DND-41 (cell line): ENCODE measurements at regions not wholly inside any gene's neighbourhood (a gene's known extent, or its start where the extent isn't known, plus 50 kb on each side); places are given as distances from the start of the nearest gene placed in this dataset.
"Not testable (repeated sequence)": the region's sequence is repeated elsewhere in the genome, so short reads cannot be mapped to it uniquely, and the experiment has no call there.

Experiments
- ATAC-seq: fragments of 200-7000 bp; cut with Tn5 transposase; 3 replicates; pipeline ENCODE4 v1.9.1; 2021; ENCODE audit warnings: low read depth; ENCODE audit not compliant: insufficient read depth
- DNase-seq: peaks from one replicate; pipeline ENCODE4 v3.0.0-alpha.2; 2020
- H2AFZ ChIP-seq: 2 replicates; pipeline ENCODE4 v1.6.0; 2012; ENCODE audit warnings: low read depth, low read length
- H3K27ac ChIP-seq: 2 replicates; pipeline ENCODE4 v1.5.1; 2012; ENCODE audit warnings: low read length, inconsistent platforms
- H3K27me3 ChIP-seq: fragments of 200-600 bp; sonication (generic); 2 replicates; pipeline ENCODE4 v1.6.0; 2012; ENCODE audit warnings: low read length, mild to moderate bottlenecking, inconsistent platforms; ENCODE audit not compliant: insufficient read depth, poor library complexity
- H3K36me3 ChIP-seq: 2 replicates; pipeline ENCODE4 v1.5.1; 2012; ENCODE audit warnings: low read length, inconsistent platforms; ENCODE audit not compliant: insufficient read depth
- H3K4me1 ChIP-seq: 2 replicates; pipeline ENCODE4 v1.5.1; 2012; ENCODE audit warnings: mild to moderate bottlenecking, low read length; ENCODE audit not compliant: insufficient read depth
- H3K4me2 ChIP-seq: 2 replicates; pipeline ENCODE4 v1.6.0; 2012; ENCODE audit warnings: mild to moderate bottlenecking, moderate library complexity, low read length, inconsistent platforms; ENCODE audit not compliant: insufficient read depth
- H3K4me3 ChIP-seq, 2 experiments: fragments of 200-600 bp in 1 of 2; shearing (Covaris generic) in 1 of 2; 2 replicates each; pipeline ENCODE4 v1.5.1; 2012 to 2016; ENCODE audit warnings: inconsistent platforms in 2 of 2, low read length in 2 of 2, mild to moderate bottlenecking in 2 of 2, low read depth in 1 of 2, moderate library complexity in 1 of 2
- H3K79me2 ChIP-seq: 2 replicates; pipeline ENCODE4 v1.6.0; 2012; ENCODE audit warnings: low read length, inconsistent platforms; ENCODE audit not compliant: insufficient read depth
- H3K9ac ChIP-seq: 2 replicates; pipeline ENCODE4 v1.6.0; 2012; ENCODE audit warnings: low read depth, mild to moderate bottlenecking, inconsistent platforms, low read length, moderate library complexity
- H3K9me3 ChIP-seq: 2 replicates; pipeline ENCODE4 v1.5.1; 2012; ENCODE audit warnings: low read length, moderate library complexity, mild to moderate bottlenecking, inconsistent platforms; ENCODE audit not compliant: insufficient read depth, severe bottlenecking
- H4K20me1 ChIP-seq: 2 replicates; pipeline ENCODE4 v1.6.0; 2012; ENCODE audit warnings: low read length; ENCODE audit not compliant: insufficient read depth
- CTCF ChIP-seq: IDR thresholded peaks from 2 replicates; pipeline ENCODE4 v1.5.1; 2012; ENCODE audit warnings: borderline replicate concordance, low read length, moderate library complexity, mild to moderate bottlenecking; ENCODE audit not compliant: poor library complexity, severe bottlenecking; ENCODE audit errors: extremely low read depth
- EZH2 ChIP-seq: IDR thresholded peaks from 3 replicates; pipeline ENCODE4 v1.6.1; 2012; ENCODE audit warnings: borderline replicate concordance, low read depth, mild to moderate bottlenecking, moderate library complexity, low read length, inconsistent platforms; ENCODE audit not compliant: severe bottlenecking

- no peaks in the 10 kb centered on the region for H3K36me3 ChIP-seq
- no peaks in the 10 kb centered on the region for H3K4me1 ChIP-seq
- H3K9me3 ChIP-seq = no peaks in the 10 kb centered on the region
- ATAC-seq (no peak), DNase-seq (no peak)
- no peak overlapping the region for H3K9ac ChIP-seq
- H2AFZ ChIP-seq = no peak overlapping the region
- no peak overlapping the region for H3K4me3 ChIP-seq
- H3K27me3 ChIP-seq = no peaks in the 10 kb centered on the region
- H3K79me2 ChIP-seq = no peaks in the 10 kb centered on the region
- H3K4me2 ChIP-seq = no peak overlapping the region
- no peaks in the 10 kb centered on the region for H4K20me1 ChIP-seq
- no peak overlapping the region for H3K27ac ChIP-seq
- TF ChIP-seq EZH2 (no peak), CTCF (peak; percentile 47)
These were observed 78.0 kb upstream of the PNPT1 start for GRCh38 chr2:55771612-55772011.

DNA sequence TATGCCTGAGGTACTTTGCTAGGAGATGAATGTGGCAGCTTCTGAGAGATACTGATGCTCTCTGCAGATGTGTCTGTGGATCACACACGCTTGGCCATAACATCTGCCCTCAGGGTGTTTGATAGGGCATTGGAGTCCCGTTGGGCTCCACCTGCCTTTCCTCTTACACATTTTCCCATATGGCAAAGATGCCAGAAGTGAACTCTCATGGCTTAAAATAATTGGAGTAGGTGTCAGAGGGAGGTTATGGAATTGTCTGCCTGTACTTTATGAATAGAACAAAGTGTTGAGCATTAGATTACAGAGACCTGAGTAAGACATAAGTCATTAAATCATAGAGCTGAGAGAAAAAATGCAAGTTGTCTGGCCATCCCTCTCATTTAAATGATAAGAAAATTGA, 75.3 kb upstream of the PNPT1 start:
- Histone ChIP-seq H3K4me3 (no peak overlapping the region), H3K36me3 (no peaks in the 10 kb centered on the region), H3K9ac (no peak overlapping the region), H4K20me1 (no peaks in the 10 kb centered on the region), H3K79me2 (no peaks in the 10 kb centered on the region), H2AFZ (no peak overlapping the region), H3K4me1 (no peaks in the 10 kb centered on the region), H3K9me3 (no peaks in the 10 kb centered on the region), H3K27ac (no peak overlapping the region), H3K27me3 (peaks cover 8% of the 10 kb centered on the region), H3K4me2 (no peak overlapping the region)
- ATAC-seq (no peak), DNase-seq (no peak)
- no peak for TF ChIP-seq CTCF
- TF ChIP-seq EZH2 = no peak

- Histone ChIP-seq H3K4me2 (no peak overlapping the region), H4K20me1 (no peaks in the 10 kb centered on the region), H3K27me3 (peaks cover 8% of the 10 kb centered on the region), H2AFZ (no peak overlapping the region), H3K4me1 (no peaks in the 10 kb centered on the region), H3K9ac (no peak overlapping the region), H3K36me3 (no peaks in the 10 kb centered on the region), H3K27ac (no peak overlapping the region), H3K9me3 (no peaks in the 10 kb centered on the region), H3K79me2 (no peaks in the 10 kb centered on the region), H3K4me3 (no peak overlapping the region)
- ATAC-seq = no peak
- DNase-seq = no peak
- TF ChIP-seq EZH2 (no peak), CTCF (no peak)
These were observed 73.3 kb upstream of the PNPT1 start for GRCh38 chr2:55766947-55767346.

DNA sequence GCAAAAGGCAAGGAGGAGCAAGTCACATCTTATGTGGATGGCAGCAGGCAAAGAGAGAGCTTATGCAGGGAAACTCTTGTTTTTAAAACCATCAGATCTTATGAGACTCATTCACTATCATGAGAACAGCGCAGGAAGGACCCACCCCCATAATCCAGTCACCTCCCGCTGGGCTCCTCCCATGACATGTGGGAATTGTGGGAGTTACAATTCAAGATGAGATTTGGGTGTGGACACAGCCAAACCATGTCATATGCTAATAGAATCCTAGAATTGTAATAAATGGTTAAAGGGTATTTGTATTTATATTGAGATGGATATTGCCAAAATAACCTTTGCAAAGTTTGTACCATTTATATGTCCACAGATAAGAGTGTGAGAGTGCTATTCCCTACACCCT, 72.1 kb upstream of the PNPT1 start:
- H3K9me3 ChIP-seq, H2AFZ ChIP-seq, H3K27me3 ChIP-seq, ATAC-seq, H3K27ac ChIP-seq, H3K4me1 ChIP-seq, H4K20me1 ChIP-seq, H3K4me2 ChIP-seq, H3K36me3 ChIP-seq, DNase-seq, H3K9ac ChIP-seq, H3K79me2 ChIP-seq, H3K4me3 ChIP-seq: not testable (repeated sequence)
